GM12875 (cell line): ENCODE measurements at regions not wholly inside any gene's neighbourhood (a gene's known extent, or its start where the extent isn't known, plus 50 kb on each side); places are given as distances from the start of the nearest gene placed in this dataset.

Experiments used
- H3K4me3 ChIP-seq: one replicate; pipeline ENCODE4 v1.5.1; 2011; ENCODE audit warnings: low read depth, low read length, control low read depth
- CTCF ChIP-seq: IDR thresholded peaks from 2 replicates; pipeline ENCODE4 v1.5.1; 2011; ENCODE audit warnings: low read depth, mild to moderate bottlenecking, control low read depth, inconsistent platforms, low read length, moderate library complexity, borderline replicate concordance; ENCODE audit not compliant: insufficient read depth

GRCh38 chr21:41080485-41081121 lies 87.4 kb upstream of the BACE2 start:
- no peak for TF ChIP-seq CTCF
- H3K4me3 ChIP-seq, result no peak overlapping the region

GRCh38 chr21:41086569-41086968 lies 81.4 kb upstream of the BACE2 start:
- no peak overlapping the region for H3K4me3 ChIP-seq
- no peak for TF ChIP-seq CTCF

- H3K4me3 ChIP-seq, result no peak overlapping the region
- no peak for TF ChIP-seq CTCF
Observed at GRCh38 chr21:41090981-41091380, 77.0 kb upstream of the BACE2 start.

DNA sequence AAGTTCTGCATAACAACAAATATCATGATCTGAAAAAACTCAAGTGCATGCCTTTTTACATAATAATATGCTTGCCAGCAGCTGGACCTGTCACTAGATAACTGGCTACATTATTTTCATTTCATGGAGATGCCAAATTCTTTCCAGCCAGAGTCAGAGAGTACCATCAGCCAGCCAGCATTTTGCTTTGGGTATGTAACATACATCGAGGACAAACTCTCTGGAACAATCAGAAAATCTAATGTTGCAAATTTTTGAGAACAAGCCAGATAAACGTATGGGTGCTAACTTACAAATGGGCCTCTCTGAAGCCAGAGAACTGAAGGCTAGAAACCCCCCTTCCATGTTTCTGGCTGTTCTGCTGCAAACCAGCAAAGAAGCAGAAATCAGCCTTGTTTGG lies 76.3 kb upstream of the BACE2 start:
- no peak overlapping the region for H3K4me3 ChIP-seq
- no peak for TF ChIP-seq CTCF

DNA sequence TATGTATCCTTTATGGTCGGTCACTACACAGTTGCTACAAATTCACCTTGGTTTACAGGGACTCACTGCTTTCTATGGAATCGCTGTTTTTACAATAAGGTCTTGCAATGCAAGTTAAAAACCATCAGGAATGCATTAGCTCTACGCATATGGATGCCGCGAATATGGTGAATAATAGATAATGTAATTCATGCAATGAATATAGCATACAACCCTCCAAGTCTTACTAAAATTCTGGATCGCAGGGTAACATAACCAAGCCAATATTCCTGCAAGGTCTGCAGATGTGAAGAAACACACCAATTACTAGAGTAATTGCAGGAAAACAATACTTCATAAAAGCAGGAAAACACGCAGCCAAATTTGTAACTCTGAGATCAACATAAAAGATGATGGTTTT lies 75.6 kb upstream of the BACE2 start:
- no peak overlapping the region for H3K4me3 ChIP-seq
- TF ChIP-seq CTCF, result no peak

GRCh38 chr21:41095983-41096382 lies 72.0 kb upstream of the BACE2 start:
- TF ChIP-seq CTCF, result no peak

GRCh38 chr21:41098076-41098475 lies 69.9 kb upstream of the BACE2 start:
- TF ChIP-seq CTCF, result no peak
- no peak overlapping the region for H3K4me3 ChIP-seq

More at GRCh38 chr21:41095983-41096382, 72.0 kb upstream of the BACE2 start:
- H3K4me3 ChIP-seq, result no peak overlapping the region
